Osteoblast (primary cell): ENCODE measurements at regions not wholly inside any gene's neighbourhood (a gene's known extent, or its start where the extent isn't known, plus 50 kb on each side); places are given as distances from the start of the nearest gene placed in this dataset.

Source experiments
- DNase-seq: peaks from one replicate; pipeline ENCODE4 v3.0.0; 2011; ENCODE audit warnings: low spot score, mixed read lengths; ENCODE audit not compliant: insufficient read length; ENCODE audit errors: missing footprints
- H2AFZ ChIP-seq: 2 replicates; pipeline ENCODE4 v1.6.0; 2011; ENCODE audit warnings: mild to moderate bottlenecking, low read length
- H3K27ac ChIP-seq: 2 replicates; pipeline ENCODE4 v1.5.1; 2011; ENCODE audit warnings: mild to moderate bottlenecking, low read depth, low read length, moderate library complexity
- H3K27me3 ChIP-seq: 2 replicates; pipeline ENCODE4 v1.6.0; 2012; ENCODE audit warnings: mild to moderate bottlenecking, control low read depth, inconsistent platforms, low read length, moderate library complexity; ENCODE audit not compliant: insufficient read depth
- H3K36me3 ChIP-seq: 2 replicates; pipeline ENCODE4 v1.5.1; 2011; ENCODE audit warnings: mild to moderate bottlenecking, low read length, control low read depth, moderate library complexity; ENCODE audit not compliant: insufficient read depth
- H3K4me1 ChIP-seq: 2 replicates; pipeline ENCODE4 v1.5.1; 2011; ENCODE audit warnings: mild to moderate bottlenecking, low read length, control low read depth, moderate library complexity; ENCODE audit not compliant: insufficient read depth
- H3K4me2 ChIP-seq: 2 replicates; pipeline ENCODE4 v1.6.0; 2011; ENCODE audit warnings: mild to moderate bottlenecking, low read length; ENCODE audit not compliant: insufficient read depth
- H3K4me3 ChIP-seq: fragments of 200-600 bp; sonication (generic); 3 replicates; pipeline ENCODE4 v1.5.1; 2012; ENCODE audit warnings: mild to moderate bottlenecking, low read length, inconsistent platforms; ENCODE audit not compliant: insufficient read depth
- H3K79me2 ChIP-seq: 2 replicates; pipeline ENCODE4 v1.6.0; 2012; ENCODE audit warnings: mild to moderate bottlenecking, low read length, control low read depth, inconsistent platforms; ENCODE audit not compliant: insufficient read depth
- H3K9me3 ChIP-seq: 2 replicates; pipeline ENCODE4 v1.5.1; 2011; ENCODE audit warnings: low read depth, low read length, control low read depth
- H4K20me1 ChIP-seq: 2 replicates; pipeline ENCODE4 v1.6.0; 2012; ENCODE audit warnings: mild to moderate bottlenecking, low read length, control low read depth; ENCODE audit not compliant: insufficient read depth
- CTCF ChIP-seq: IDR thresholded peaks from 2 replicates; pipeline ENCODE4 v1.5.1; 2011; ENCODE audit warnings: mild to moderate bottlenecking, low read depth, low read length, moderate library complexity; ENCODE audit errors: extremely low read depth

- Histone ChIP-seq H4K20me1 (no peaks in the 10 kb centered on the region), H3K4me3 (no peak overlapping the region), H3K27ac (no peak overlapping the region), H3K9me3 (peaks cover 2% of the 10 kb centered on the region), H3K4me1 (no peaks in the 10 kb centered on the region), H2AFZ (no peak overlapping the region), H3K4me2 (no peak overlapping the region), H3K79me2 (no peaks in the 10 kb centered on the region), H3K36me3 (no peaks in the 10 kb centered on the region), H3K27me3 (no peaks in the 10 kb centered on the region)
- no peak for DNase-seq
- TF ChIP-seq CTCF = no peak
These were observed 526.1 kb downstream of the CDH26 start for GRCh38 chr20:60484316-60484715.

- no peaks in the 10 kb centered on the region for H3K4me1 ChIP-seq
- TF ChIP-seq CTCF = no peak
- no peaks in the 10 kb centered on the region for H3K79me2 ChIP-seq
- H3K36me3 ChIP-seq = no peaks in the 10 kb centered on the region
- no peaks in the 10 kb centered on the region for H4K20me1 ChIP-seq
- H3K4me3 ChIP-seq = no peak overlapping the region
- H3K27me3 ChIP-seq = no peaks in the 10 kb centered on the region
- peaks cover 2% of the 10 kb centered on the region for H3K9me3 ChIP-seq
- no peak for DNase-seq
- no peak overlapping the region for H2AFZ ChIP-seq
- no peak overlapping the region for H3K4me2 ChIP-seq
- H3K27ac ChIP-seq = no peak overlapping the region
These were observed 527.0 kb downstream of the CDH26 start for GRCh38 chr20:60485012-60485760.

GRCh38 chr20:60486315-60486714, 528.1 kb downstream of the CDH26 start:
- Histone ChIP-seq H3K79me2 (no peaks in the 10 kb centered on the region), H3K4me2 (no peak overlapping the region), H3K27me3 (no peaks in the 10 kb centered on the region), H3K36me3 (no peaks in the 10 kb centered on the region), H3K9me3 (peaks cover 2% of the 10 kb centered on the region), H3K4me3 (no peak overlapping the region), H2AFZ (no peak overlapping the region), H4K20me1 (no peaks in the 10 kb centered on the region), H3K4me1 (no peaks in the 10 kb centered on the region), H3K27ac (no peak overlapping the region)
- no peak for DNase-seq
- no peak for TF ChIP-seq CTCF

- Histone ChIP-seq H3K4me1 (no peaks in the 10 kb centered on the region), H3K27ac (no peak overlapping the region), H3K4me3 (no peak overlapping the region), H3K9me3 (peaks cover 2% of the 10 kb centered on the region), H3K4me2 (no peak overlapping the region), H3K36me3 (no peaks in the 10 kb centered on the region), H3K79me2 (no peaks in the 10 kb centered on the region), H2AFZ (no peak overlapping the region), H4K20me1 (no peaks in the 10 kb centered on the region), H3K27me3 (no peaks in the 10 kb centered on the region)
- TF ChIP-seq CTCF = no peak
- DNase-seq = no peak
These were observed 528.7 kb downstream of the CDH26 start for GRCh38 chr20:60486937-60487336.
